ENCODE measurements at regions not wholly inside any gene's neighbourhood (a gene's known extent, or its start where the extent isn't known, plus 50 kb on each side); places are given as distances from the start of the nearest gene placed in this dataset.

- DNase-seq: no peak
Measured at GRCh38 chr3:152516216-152516615, 247.5 kb downstream of the MBNL1 start.

DNA sequence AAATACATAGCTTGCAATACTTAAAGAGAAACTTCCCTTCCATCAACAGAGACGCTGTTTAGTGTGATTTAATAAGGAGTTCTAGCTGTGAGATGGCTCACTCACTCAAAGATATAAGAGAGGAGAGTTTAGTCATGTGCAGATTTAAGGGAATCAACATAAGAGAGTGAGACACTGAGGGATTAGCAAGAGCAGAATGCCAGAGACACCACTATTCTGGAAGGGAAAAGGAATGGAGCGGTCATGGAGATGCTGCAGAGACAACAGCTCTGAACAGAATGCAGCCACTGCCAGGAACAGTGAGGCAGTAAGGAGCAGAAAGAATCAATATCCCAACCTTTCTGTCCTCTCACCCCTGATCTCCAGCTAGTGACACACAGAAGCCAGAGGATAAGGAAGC lies 248.8 kb downstream of the MBNL1 start:
- DNase-seq: no peak

DNA sequence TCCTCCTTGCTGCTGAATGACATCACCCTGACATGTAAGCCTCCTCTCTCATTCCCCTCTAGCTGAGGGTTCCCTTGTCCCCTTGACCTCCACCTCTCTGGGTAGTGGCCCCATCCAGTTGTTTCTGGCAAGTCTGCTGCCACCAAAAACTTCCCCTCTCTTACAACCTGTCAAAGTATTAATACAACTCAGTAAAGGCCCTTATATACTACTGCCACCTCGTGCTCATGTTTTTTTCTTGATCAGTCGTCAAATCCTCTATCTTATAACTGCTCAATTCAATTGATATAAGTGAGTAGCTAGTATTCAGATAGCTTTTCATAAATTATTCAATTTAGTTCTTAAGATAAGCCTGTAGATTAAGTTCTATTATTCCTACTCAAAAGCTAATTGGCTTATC lies 249.6 kb downstream of the MBNL1 start:
- DNase-seq: no peak

DNA sequence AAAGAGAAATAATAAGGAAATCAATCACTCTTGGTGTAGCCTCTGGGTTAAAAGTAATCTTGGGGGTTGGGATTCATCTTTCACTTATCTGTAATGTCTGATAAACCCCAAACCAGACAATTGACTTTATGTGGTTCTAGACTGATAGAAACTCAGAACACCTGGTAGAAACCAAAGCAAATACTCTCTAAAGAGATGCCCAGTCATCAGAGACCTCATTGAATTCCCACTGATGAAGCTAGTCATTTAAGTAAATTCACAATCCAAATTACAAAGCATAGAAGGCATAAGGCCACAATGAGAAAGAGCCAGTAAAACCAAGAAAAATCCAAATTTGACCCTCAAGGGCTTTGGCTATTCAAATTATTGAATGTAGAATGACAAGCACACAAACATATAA lies 250.6 kb downstream of the MBNL1 start:
- no peak for DNase-seq

DNA sequence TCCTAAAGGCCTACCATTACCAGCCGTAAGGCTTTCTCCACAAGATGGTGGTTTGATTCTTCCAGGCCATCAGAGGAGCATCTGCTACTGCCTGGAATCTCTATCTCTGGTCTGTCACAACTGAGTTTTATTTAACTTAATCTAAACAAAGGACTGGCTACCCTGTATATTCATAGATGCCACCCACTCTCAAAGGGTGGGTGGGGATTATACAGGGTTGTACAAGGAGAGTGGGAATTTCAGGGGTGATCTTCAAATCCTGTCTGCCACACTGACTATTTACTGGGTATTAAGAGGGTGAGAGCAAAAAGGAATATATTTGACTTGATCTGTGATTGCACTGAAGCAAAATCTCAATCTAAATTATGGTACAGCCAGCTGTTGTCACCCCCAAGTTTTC lies 253.3 kb downstream of the MBNL1 start:
- no peak for DNase-seq

GRCh38 chr3:152524198-152525140 lies 255.7 kb downstream of the MBNL1 start:
- DNase-seq: peak; percentile 48

DNA sequence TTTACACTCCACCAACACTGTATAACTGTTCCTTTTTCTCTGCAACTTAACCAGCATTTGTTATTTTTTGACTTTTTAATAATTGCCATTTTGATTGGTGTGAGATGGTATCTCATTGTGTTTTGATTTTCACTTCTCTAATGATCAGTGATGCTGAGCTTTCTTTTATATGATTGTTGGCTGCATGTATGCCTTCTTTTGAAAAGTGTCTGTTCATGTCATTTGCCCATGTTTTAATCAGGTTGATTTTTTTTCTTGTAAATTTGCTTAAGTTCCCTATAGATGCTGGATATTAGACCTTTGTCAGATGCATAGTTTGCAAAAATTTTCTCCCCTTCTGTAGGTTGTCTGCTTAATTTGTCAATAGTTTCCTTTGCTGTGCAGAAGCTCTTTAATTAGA lies 263.0 kb downstream of the MBNL1 start:
- DNase-seq: no peak

GRCh38 chr3:152538518-152538917 lies 269.8 kb downstream of the MBNL1 start:
- no peak for DNase-seq

- no peak for DNase-seq
Measured at GRCh38 chr3:152539191-152539764, 270.5 kb downstream of the MBNL1 start.

DNA sequence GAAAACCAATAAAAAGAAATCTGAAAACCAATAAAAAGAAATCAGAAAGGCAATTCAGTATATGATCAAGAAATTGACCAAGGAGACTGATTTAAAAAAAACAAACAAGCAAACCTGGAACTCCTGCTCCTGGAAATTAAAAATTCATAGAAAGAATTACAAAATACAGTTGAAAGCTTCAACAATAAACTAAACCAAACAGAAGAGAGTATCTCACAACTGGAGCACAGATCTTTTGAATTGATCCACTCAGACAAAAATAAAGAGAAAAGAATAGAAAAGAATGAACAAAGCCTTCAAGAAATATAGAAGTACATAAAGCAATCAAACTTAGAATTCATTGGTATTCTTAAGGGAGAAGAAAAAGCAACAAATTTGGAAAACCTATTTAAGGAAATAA lies 271.4 kb downstream of the MBNL1 start:
- DNase-seq: no peak

DNA sequence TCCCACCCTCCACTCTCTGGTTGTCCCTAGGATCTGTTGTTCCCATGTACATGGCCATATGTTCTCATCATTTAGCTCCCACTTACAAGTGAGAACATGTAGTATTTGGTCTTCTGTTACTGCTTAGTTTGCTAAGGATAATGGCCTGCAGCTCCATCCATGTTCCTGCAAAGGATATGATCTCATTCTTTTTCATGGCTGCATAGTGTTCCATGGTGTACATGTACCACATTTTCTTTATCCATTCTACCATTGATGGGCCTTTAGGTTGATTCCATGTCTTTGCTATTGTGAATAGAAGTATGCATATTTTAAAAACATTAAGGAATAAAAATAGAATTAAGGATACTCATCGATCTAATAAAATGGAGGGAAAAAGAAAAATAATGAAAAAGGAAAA lies 278.4 kb downstream of the MBNL1 start:
- no peak for DNase-seq

DNA sequence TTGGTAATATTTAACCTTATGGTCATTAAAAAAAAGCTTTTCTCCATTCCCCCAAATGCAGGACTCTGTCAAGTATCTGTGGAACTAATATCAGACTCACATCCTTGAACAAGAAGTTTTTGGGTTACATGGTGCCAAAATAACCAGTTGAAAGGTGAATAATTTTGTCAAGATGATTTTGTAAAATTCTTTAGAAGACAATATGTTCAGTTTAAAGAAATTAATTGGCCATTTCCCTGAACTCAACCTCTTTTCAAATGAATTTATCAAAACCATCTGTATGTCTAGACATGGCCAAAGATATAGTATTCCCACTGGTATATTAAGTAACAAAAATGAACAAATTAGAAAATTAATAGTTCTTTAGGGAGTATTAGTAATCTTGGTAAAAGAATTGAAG lies 280.5 kb downstream of the MBNL1 start:
- DNase-seq: no peak

DNA sequence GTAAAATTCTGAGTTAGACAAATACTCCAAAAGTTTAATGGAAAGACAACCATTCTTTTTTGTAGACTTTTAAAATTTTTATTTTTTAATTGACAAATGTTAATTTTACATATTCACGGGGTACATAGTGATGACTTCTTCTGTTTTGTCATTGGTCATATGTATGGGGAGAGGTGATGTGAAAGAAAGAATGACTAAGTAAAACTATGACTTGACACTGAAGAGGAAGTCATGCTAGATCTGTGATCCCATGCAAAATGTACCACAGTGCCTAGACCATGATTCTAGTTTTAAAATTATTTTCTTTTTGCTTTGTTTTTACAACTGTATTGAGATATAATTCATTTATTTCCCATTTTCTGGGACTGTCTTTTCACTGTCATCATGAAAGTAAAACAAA lies 281.6 kb downstream of the MBNL1 start:
- DNase-seq: no peak

DNA sequence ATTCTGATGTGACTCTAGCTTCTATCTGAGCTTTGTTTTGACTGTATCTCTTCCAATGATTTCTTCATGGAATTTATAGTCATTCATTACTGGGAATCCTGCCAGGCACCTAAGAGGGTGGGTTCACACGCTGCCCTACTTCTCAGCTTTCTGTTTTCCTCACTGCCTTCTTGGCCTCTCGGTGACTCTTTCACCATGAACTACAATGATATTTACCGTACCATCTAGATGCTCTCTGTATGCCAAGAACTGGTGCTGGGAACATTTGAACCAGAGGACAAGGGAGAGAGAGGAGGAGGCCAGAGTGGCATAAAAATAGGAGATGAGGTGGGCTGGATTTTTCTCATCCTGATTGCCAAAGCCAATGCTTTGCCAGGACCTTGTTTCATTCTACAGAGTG lies 280.0 kb upstream of the P2RY1 start:
- DNase-seq: peak; percentile 23

DNA sequence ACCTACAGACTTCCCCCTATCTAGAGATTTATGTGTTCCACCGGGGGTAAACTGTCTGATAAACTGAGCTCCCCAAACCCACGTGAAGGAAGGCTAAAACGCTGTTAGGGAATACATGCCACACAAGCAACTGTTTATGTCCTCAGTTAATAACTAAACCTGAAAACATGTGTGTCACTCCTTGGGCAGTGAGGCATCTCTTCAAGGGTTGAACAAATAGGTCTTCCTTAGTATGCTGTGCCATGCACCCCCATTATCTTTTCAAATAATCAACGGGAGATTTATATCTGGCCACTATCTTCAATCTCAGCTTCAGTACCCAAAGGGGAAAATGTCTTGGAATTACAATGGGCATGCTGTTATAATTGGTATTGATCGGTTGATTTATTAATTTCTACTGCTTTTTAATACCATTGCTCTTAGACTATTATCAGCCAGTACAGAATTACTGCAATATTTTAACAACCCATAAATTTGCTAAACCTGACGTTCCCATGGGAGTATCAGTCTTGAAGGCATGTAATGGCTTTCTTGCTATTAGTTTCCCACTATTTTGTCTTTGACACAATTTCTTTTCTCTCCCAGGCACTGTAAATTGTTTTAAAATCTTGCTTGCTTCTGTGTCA lies 279.2 kb upstream of the P2RY1 start:
- DNase-seq: no peak

- peak; percentile 60 for DNase-seq
Measured at GRCh38 chr3:152556731-152557254, 278.1 kb upstream of the P2RY1 start.

- DNase-seq: no peak
Measured at GRCh38 chr3:152557302-152557999, 277.5 kb upstream of the P2RY1 start.

DNA sequence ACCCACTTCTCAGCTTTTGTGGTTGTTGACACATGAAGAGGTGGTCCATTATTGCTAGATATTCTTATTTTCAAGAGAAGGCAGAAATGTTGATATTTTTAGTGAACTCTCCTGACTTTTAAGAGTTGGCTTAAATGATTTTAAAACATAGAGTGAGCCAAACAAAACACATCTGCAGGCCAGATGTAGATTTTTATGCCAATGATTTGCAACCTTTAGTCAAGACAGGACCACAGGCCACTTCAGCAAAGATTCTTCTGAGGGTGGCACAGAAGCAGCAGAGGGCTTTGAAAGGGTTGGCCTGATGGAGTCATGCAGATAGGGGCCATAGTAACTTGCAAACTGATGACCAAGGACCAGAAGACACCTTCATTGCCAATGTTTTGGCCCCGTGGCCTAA lies 276.5 kb upstream of the P2RY1 start:
- no peak for DNase-seq

DNA sequence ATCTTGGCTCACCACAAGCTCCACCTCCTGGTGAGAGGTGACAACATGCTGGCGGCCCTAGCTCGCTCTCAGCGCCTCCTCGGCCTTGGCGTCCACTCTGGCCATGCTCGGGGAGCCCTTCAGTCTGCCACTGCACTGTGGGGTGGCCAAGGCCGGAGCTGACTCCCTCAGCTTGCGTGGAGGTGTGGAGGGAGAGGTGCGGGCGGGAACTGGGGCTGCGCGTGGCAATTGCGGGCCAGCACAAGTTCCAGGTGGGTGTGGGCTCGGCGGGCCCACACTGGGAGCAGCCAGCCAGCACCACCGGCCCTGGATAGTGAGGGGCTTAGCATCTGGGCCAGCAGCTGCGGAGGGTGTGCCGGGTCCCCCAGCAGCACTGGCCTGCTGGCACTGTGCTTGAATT lies 275.7 kb upstream of the P2RY1 start:
- no peak for DNase-seq

- no peak for DNase-seq
Measured at GRCh38 chr3:152564459-152564858, 270.5 kb upstream of the P2RY1 start.

- peak; percentile 55 for DNase-seq
Measured at GRCh38 chr3:152574461-152575079, 260.4 kb upstream of the P2RY1 start.

- DNase-seq: no peak
Measured at GRCh38 chr3:152578769-152579168, 256.2 kb upstream of the P2RY1 start.

- no peak for DNase-seq
Measured at GRCh38 chr3:152581951-152582350, 253.0 kb upstream of the P2RY1 start.
